ENCODE measurements at regions not wholly inside any gene's neighbourhood (a gene's known extent, or its start where the extent isn't known, plus 50 kb on each side); places are given as distances from the start of the nearest gene placed in this dataset.
"Not testable (repeated sequence)": the region's sequence is repeated elsewhere in the genome, so short reads cannot be mapped to it uniquely, and the experiment has no call there.

DNA sequence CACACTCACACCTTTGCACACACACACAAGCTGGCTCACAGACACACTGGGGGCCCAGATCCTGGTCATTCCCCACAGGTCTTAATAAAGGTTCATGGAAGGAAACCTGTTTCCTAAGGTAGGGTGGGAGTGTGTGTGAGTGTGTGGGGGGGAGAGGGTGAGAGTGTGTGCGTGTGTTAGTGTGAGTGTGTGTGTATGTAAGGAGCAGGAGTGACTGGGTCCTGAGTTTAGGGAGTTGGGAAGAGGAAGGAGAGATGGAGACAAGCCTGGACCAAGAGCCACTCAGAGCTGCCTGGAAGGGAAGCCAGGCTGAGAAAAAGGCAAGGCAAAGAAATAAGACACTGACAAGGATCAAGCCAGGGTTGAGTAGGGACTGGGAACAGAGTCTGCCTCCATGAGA lies 129.2 kb downstream of the POTEM start:
- TF ChIP-seq, protein P1, sequence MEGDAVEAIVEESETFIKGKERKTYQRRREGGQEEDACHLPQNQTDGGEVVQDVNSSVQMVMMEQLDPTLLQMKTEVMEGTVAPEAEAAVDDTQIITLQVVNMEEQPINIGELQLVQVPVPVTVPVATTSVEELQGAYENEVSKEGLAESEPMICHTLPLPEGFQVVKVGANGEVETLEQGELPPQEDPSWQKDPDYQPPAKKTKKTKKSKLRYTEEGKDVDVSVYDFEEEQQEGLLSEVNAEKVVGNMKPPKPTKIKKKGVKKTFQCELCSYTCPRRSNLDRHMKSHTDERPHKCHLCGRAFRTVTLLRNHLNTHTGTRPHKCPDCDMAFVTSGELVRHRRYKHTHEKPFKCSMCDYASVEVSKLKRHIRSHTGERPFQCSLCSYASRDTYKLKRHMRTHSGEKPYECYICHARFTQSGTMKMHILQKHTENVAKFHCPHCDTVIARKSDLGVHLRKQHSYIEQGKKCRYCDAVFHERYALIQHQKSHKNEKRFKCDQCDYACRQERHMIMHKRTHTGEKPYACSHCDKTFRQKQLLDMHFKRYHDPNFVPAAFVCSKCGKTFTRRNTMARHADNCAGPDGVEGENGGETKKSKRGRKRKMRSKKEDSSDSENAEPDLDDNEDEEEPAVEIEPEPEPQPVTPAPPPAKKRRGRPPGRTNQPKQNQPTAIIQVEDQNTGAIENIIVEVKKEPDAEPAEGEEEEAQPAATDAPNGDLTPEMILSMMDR (IDR thresholded peaks at IDR 0.05): not testable (repeated sequence)
- TF ChIP-seq POLR2A (IDR thresholded peaks at IDR 0.05): not testable (repeated sequence)

Data from right lobe of liver (tissue), 4 donors.